ENCODE measurements at regions not wholly inside any gene's neighbourhood (a gene's known extent, or its start where the extent isn't known, plus 50 kb on each side); places are given as distances from the start of the nearest gene placed in this dataset.

GRCh38 chr12:39144613-39145061 lies 239.2 kb upstream of the CPNE8 start:
- no TSS peak for BruUV-seq (replicated peaks)
- ChIA-PET CTCF (no interaction called here), POLR2A (no interaction called here)
- Histone ChIP-seq H3K9ac (replicated peaks; ENCODE audit: extremely low read depth, insufficient read depth, low read length) (no peak overlapping the region), H3K79me2 (ENCODE audit: control insufficient read depth, insufficient read depth, low read length) (no peaks in the 10 kb centered on the region), H3K4me3 (replicated peaks in 1 of 3; ENCODE audit: insufficient read depth in 1 of 3, low read depth in 1 of 3, low read length in 3 of 3) (peak overlapping the region in 1 of 3 experiments; percentile 47), H3K9me1 (replicated peaks; ENCODE audit: control insufficient read depth, extremely low read depth, insufficient read depth, low read length) (no peaks in the 10 kb centered on the region), H3K27ac (ENCODE audit: insufficient read depth, low read depth, low read length) (no peak overlapping the region), H3K27me3 (ENCODE audit: control insufficient read depth in 2 of 2, insufficient read depth in 2 of 2, low read length in 2 of 2) (peaks cover 17 to 28% of the 10 kb centered on the region in 2 experiments), H2AFZ (ENCODE audit: low read depth, low read length) (peak overlapping the region; percentile 97), H3K9me3 (replicated peaks; ENCODE audit: control insufficient read depth, insufficient read depth, low read length) (no peaks in the 10 kb centered on the region), H3K4me2 (ENCODE audit: insufficient read depth, low read length) (peak overlapping the region; percentile 66), H3K4me1 (ENCODE audit: control insufficient read depth, extremely low read depth, insufficient read depth, low read length) (peaks cover 3% of the 10 kb centered on the region), H4K20me1 (replicated peaks; ENCODE audit: control insufficient read depth, extremely low read depth, insufficient read depth, low read length) (no peaks in the 10 kb centered on the region), H3K36me3 (ENCODE audit: control insufficient read depth in 2 of 2, extremely low read depth in 1 of 2, insufficient read depth in 2 of 2, low read length in 2 of 2) (no peaks in the 10 kb centered on the region)
- no peak for TF ChIP-seq JUN (IDR thresholded peaks at IDR 0.05; ENCODE audit: borderline replicate concordance, insufficient read depth, insufficient read length, low read depth)
- no peak for TF ChIP-seq MYC (IDR thresholded peaks at IDR 0.05; ENCODE audit: low read depth, low read length)
- no peak for TF ChIP-seq EZH2 (IDR thresholded peaks at IDR 0.05; ENCODE audit: borderline replicate concordance, low read depth, low read length, severe bottlenecking)
- TF ChIP-seq POLR2A (IDR thresholded peaks at IDR 0.05; ENCODE audit: low read depth, low read length): no peak
- TF ChIP-seq, protein P1, sequence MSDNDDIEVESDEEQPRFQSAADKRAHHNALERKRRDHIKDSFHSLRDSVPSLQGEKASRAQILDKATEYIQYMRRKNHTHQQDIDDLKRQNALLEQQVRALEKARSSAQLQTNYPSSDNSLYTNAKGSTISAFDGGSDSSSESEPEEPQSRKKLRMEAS (IDR thresholded peaks at IDR 0.05; ENCODE audit: insufficient read depth, insufficient read length): no peak
- no peak for TF ChIP-seq POLR2AphosphoS5 (IDR thresholded peaks at IDR 0.05; ENCODE audit: insufficient read depth, low read depth, low read length)
- no peak for TF ChIP-seq FOS (IDR thresholded peaks at IDR 0.05; ENCODE audit: borderline replicate concordance, insufficient read depth, low read length)
- no peak for TF ChIP-seq GATA2 (IDR thresholded peaks at IDR 0.05; ENCODE audit: insufficient read depth, insufficient read length, low read depth, low read length)
- TF ChIP-seq CTCF (IDR thresholded peaks at IDR 0.05; ENCODE audit: extremely low read depth in 1 of 2, insufficient read depth in 1 of 2, low read depth in 1 of 2, low read length in 2 of 2): no peak
- dilution Hi-C loops (cut with MboI; ENCODE audit: extremely low pct_ligation_motif_present, low sequenced_read_pairs): no loop called here
- DNase-seq (ENCODE audit: low read depth, low spot score) (no peak), FAIRE-seq (no peak)
- intact Hi-C loops (cut with micrococcal nuclease): loop anchor here (1.0 to 10.0 kb wide), 3 partner anchors 50 to 129 kb away; no protein-coding TSS in a partner anchor

Data from endothelial cell of umbilical vein (primary cell).